Occipital lobe (tissue), 1 donor: ENCODE measurements at regions not wholly inside any gene's neighbourhood (a gene's known extent, or its start where the extent isn't known, plus 50 kb on each side); places are given as distances from the start of the nearest gene placed in this dataset.

Experiments
- DNase-seq: peaks from one replicate; lab custom pipeline; 2025; lab: John Stamatoyannopoulos, UW

DNA sequence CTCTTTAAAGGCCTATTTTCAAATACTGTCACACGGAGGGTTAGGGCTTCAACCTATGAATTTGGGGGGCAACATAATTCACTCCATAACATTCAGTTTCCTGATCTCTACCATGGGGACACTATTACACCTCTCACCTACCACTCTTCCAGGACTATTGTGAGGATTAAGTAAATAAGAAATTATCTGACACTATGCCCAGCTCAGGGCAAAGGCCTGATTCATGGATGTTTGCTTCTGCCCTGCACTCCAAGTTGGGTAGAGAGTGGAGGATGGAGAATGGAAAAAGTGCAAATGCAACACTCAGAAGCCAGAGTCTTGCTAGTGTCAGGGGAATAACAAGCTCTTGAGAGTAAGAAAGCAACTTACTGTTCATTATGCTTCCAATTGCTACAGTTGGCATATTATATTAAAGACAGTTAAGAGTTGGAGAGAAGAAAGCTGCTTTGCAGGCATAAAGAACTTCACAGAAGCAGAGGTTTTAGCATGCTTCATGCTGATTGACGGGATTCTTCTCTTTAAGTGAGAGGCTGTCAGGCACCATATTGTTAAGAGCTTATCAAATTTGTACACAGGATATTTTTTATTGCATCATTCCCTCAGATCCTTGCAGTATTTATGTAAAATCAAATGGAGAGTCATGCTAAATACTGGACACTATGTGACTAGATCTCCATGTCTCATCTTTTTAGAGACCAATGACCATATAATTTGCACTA, 375.3 kb downstream of the VPS13C start:
- DNase-seq = no peak

DNA sequence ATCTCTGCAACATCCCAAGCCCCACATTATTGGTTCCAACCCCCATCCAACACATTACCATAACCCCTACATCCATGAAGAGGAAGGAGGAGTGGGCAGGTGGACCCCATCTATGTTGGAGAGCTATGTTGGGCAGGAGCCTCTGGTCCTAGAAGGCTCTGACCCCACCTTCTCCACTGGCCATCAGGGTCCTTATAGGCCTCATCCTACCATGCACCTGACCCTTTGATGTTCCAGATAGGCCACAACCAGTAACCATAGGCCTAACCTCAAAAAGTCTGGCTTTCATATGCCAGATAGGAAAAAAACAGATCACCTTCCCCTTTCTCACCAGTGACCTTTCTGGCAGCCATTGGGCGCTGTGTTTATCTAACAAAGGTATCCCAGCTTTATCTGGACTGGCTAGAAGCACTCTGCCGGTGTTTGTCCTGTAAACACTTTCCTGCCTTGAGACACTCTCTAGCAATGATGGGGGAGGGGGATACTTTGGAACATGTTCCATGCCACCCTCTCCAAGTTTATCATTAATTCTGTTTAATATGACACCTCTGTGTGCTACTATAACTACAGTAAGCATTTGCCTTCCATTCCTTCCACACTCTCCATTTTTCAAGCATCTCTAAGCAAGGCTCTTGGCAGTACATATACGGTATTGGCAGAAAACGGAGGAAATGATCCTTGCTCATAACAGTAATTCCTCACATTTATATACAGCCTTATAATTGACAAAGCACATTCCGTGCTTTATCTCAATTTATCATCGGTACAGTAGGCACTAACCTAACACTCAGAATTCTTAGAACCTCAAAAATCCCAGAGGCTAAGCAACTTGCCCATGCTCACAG, 377.1 kb downstream of the VPS13C start:
- no peak for DNase-seq

- no peak for DNase-seq
Measured at GRCh38 chr15:61681676-61682075, 378.6 kb downstream of the VPS13C start.

- no peak for DNase-seq
Measured at GRCh38 chr15:61681038-61681418, 379.2 kb downstream of the VPS13C start.

DNA sequence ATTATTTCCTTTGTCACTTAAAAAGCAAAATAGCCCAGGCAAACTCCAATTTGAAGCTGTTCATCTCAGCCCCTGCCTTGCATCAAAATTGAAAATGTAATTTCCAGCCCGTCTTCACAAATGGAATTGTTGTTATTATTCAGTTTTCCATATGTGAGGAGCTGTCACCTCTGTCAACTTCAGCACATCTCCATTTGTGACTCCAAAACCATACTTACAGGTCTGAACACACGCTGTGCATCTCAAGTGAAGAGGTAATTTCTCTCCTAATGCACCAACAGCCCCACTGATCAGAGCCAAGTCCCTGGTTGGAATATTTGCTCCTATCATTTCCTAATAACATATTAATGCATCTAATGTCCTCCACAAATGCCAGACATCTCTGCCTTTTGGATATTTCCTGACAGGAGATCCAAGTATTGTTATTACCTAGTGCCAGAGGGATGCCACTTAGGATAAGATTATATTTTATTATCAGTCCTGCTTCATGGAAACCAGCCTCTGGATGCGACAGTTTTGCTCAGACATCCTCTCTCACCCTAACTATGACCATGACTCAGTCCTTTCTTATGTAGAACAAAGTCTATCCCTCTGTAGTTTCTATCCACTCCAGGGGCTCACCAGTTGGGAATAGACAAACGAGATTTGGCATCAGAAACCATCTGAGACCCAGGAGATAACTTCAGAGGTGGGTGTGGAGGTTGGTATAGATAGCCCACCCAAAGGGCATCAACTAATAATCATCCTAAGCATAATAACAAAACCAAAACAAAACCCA, 379.8 kb downstream of the VPS13C start:
- DNase-seq = no peak

DNA sequence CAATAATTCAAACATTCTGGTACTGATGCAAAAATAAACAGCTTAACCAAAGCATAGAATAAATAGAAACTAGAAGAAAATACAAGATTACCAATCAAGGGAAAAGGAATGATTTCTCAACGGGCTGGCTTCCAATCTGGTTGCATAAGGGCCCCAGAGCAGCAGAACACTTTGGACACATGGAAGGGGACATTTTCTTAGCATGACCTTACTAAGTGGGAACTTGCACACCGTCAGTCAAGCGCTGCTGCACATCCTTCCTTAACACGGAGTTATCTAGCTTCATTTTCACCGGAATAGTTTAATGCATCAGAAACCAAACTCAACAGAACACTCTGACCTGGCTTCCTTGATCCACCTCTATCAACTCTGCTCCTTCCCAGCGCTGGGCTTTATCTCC, 388.5 kb downstream of the VPS13C start:
- no peak for DNase-seq

GRCh38 chr15:61668444-61668843, 391.8 kb downstream of the VPS13C start:
- no peak for DNase-seq

DNA sequence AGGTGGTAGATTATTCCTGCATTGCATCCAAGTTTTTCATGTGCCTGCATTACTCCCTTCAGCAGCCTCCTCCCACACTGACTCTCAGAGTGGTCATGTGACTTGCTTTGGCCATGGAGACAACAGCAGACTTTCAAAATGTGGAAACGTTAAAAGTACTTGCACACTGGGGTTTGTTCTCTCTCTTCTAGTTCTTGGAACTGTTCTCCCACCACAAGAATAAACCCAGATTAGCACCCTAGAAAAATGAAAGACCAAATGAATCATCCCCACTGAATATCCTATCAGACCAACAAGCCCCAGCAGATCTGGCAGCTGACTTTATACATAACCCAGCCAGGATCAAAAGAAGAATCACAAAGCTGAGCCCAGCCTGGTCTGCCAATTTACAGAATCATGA, 398.5 kb downstream of the VPS13C start:
- DNase-seq = no peak

- no peak for DNase-seq
Measured at GRCh38 chr15:61660579-61660978, 399.7 kb downstream of the VPS13C start.

DNA sequence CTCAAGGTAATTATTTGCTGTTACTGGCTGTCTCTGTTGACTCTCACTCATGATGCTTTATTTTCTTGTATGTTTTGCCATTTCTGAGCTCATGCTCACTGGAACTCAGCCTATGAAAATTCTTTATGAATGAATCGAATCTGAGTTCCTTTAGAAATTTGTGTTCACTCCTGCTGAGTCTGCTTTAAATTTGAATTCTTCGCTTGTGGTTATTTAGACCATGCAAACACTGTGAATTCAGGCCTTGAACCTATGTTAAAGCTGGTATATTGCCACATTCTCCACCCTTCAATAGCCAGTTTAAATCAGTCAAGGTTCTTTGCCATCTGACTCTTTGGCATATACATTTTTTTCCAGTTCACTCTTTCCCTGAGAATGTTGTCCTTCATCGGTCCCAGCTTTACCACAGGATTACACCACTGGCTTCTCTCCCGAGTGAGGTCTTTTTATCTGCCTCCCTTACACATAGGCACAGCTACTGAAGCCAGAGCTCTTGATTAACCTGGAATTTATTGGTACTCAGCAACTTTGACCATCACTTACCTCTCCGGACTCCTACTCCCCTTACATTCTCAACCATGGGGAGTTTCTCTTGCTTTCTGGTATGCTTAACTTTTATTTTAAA, 400.6 kb downstream of the VPS13C start:
- no peak for DNase-seq

GRCh38 chr15:61657461-61657860, 402.8 kb downstream of the VPS13C start:
- DNase-seq = no peak

GRCh38 chr15:61656391-61656790, 403.9 kb downstream of the VPS13C start:
- no peak for DNase-seq

DNA sequence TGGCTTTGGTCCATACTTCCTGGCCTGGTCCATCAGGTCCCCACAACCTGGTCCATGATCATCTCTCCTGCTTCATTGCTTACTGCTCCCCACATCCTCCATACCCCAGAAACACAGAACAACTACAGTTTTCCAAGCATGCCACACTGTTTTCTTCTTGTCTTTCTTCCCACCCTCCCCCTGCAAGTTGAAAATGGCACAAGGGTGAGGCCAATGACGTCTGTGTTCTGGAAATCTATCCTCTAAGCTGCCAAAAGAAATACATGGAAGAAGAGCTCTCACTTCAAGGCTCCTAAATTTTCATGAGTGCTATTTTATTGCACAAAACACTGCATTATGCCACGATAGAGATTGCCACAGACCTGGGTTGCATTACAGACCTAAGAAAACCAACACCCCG, 404.4 kb downstream of the VPS13C start:
- DNase-seq = no peak

GRCh38 chr15:61654918-61655317, 405.3 kb downstream of the VPS13C start:
- DNase-seq = no peak

DNA sequence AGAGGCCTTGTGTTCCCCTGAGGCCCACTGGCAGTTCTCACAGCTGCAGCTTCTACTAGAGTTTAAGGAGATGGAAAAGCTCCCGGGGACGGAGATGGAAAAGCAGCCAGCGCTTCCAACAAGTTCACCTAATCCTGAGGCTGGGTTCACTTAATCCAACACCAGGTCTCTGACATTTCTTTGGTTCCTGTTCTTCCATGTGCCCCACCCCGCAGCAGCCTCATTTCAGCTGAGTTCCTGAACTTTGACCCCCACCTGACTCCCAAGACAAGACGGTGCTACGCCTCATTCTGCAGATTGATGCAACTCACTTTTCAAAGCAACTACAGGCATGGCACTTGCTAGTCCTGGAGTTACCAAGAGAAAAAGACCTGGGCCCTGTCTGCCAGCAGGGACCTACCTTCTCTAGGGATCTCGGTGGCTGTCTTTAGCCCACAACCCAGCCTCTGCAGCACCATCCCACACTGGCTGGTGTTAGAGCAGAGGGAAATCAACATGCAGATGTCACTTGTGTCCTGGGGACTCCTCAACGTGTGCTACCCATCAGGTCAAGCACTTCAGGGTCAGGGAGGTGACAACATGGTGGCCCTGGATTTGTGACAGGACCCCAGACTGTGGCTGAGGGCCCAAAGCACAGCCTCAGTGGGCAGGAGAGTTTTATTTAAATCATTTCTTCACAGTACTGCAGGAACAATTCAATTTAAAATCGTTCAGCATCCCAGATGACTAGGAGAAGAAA, 406.1 kb downstream of the VPS13C start:
- no peak for DNase-seq

DNA sequence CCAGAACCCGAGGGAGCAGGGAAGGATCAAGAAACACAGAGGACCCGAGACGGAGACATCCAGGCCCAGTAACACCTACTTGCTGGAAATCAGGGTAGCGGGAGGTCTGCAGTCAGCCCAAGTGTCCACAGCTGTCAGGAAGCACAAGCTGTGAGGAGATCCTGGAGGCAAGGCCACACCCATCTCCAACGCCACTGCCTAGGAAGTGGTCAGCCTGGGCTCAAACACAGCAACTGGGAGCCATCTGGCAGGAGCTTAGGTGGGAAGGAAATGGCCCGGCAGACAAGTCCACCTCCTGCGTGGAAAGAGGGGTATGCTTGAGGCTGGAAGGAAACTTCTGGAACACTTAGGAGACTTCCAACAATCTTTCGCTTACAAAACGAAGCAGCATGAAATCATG, 407.1 kb downstream of the VPS13C start:
- no peak for DNase-seq

- DNase-seq = no peak
Measured at GRCh38 chr15:61651267-61651666, 409.0 kb downstream of the VPS13C start.

GRCh38 chr15:61649046-61649445, 411.2 kb downstream of the VPS13C start:
- no peak for DNase-seq

GRCh38 chr15:61644550-61644949, 415.4 kb upstream of the RORA start:
- no peak for DNase-seq

GRCh38 chr15:61641645-61642044, 412.5 kb upstream of the RORA start:
- no peak for DNase-seq

DNA sequence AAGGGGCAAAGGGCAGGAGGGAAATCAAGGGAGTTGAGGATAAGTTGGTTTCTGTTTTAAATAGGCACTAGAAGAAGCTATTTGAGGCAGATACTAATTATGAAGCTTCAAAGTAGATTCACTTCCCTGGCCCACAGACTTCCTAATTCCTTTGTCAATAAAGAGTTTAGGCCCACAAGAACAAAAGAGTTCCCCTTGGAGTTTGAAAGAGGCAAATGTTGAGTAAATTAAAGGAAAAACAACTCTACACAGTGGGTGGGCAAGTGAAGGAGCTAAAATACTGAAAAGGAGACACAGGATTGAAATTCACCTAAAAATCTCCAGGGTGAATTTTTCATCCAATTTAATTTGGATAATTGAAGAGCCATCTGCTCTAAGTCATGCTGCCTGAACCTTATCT, 411.7 kb upstream of the RORA start:
- no peak for DNase-seq
